Motor neuron (in vitro differentiated cells): ENCODE measurements at regions not wholly inside any gene's neighbourhood (a gene's known extent, or its start where the extent isn't known, plus 50 kb on each side); places are given as distances from the start of the nearest gene placed in this dataset.

Experiments
- ATAC-seq, 8 experiments: fragments of 200-7000 bp; cut with Tn5 transposase; replicated peaks in 6 of 8; 2 replicates each; pipeline ENCODE4 v1.8.0; 2021; ENCODE audit warnings: mild to moderate bottlenecking in 8 of 8, moderate library complexity in 8 of 8
- H3K27ac ChIP-seq, 2 donors: fragments of 250-450 bp; sonication (Bioruptor Pico); 2 replicates each; pipeline ENCODE4 v1.9.0; 2021; ENCODE audit warnings: antibody characterized with exemption in 2 of 2, mild to moderate bottlenecking in 2 of 2, moderate library complexity in 1 of 2
- H3K4me1 ChIP-seq, 2 donors: fragments of 250-450 bp; sonication (Bioruptor Pico); replicated peaks in 1 of 2; 2 replicates each; pipeline ENCODE4 v1.6.1; 2021; ENCODE audit warnings: antibody characterized with exemption in 2 of 2, mild to moderate bottlenecking in 2 of 2, moderate library complexity in 1 of 2
- H3K4me3 ChIP-seq, 5 donors: fragments of 250-450 bp; sonication (Bioruptor Pico); 2 replicates each; pipeline ENCODE4 v1.9.0; 2021; ENCODE audit warnings: antibody characterized with exemption in 5 of 5, mild to moderate bottlenecking in 5 of 5, moderate library complexity in 4 of 5
- WGBS, 10 experiments: fragments of 450-650 bp; shearing (Covaris generic); methylation state at CpG; one replicate each; pipeline ENCODE4 v1.0.0; 2022; 5-methylcytosine and 5-hydroxymethylcytosine counted together
- in situ Hi-C, 9 experiments: fragments of 400-800 bp; cut with MboI; loops; one replicate each; pipeline ENCODE4 v1.15.0; 2021; ENCODE audit warnings: low sequenced_read_pairs in 9 of 9, low pct_unique_long_range_greater_than_20kb in 2 of 9; ENCODE audit not compliant: unreplicated experiment in 9 of 9

- no peak overlapping the region for H3K27ac ChIP-seq
- 62 to 81% (median 80%) methylated on average over 2 to 6 of the region's 12 CpGs; no CpG with 5 or more reads in 5 of the 10 experiments for whole genome bisulfite sequencing, 10 experiments
- peaks cover 8 to 14% of the 10 kb centered on the region in 2 donors for H3K4me1 ChIP-seq
- H3K4me3 ChIP-seq, result no peak overlapping the region
- in situ Hi-C loops, result no loop called here
- no peak for ATAC-seq
Observed at GRCh38 chr10:131681656-131682055, 219.2 kb upstream of the PPP2R2D start.

GRCh38 chr10:131682271-131682962, 218.4 kb upstream of the PPP2R2D start:
- Histone ChIP-seq H3K27ac (no peak overlapping the region), H3K4me3 (no peak overlapping the region), H3K4me1 (peaks cover 9 to 12% of the 10 kb centered on the region in 2 donors)
- in situ Hi-C loops, result no loop called here
- ATAC-seq, result no peak
- 0 to 100% (median 70%) methylated on average over 1 to 8 of the region's 20 CpGs; no CpG with 5 or more reads in 1 of the 10 experiments for WGBS, 10 experiments

GRCh38 chr10:131683281-131683861, 217.4 kb upstream of the PPP2R2D start:
- H3K4me1 ChIP-seq, result peaks cover 6 to 8% of the 10 kb centered on the region in 2 donors
- whole genome bisulfite sequencing, 10 experiments, result 0 to 96% (median 84%) methylated on average over 1 to 8 of the region's 21 CpGs; no CpG with 5 or more reads in 4 of the 10 experiments
- in situ Hi-C loops, result no loop called here
- H3K27ac ChIP-seq, result no peak overlapping the region
- H3K4me3 ChIP-seq, result no peak overlapping the region
- ATAC-seq, result no peak

- no peak for ATAC-seq
- whole genome bisulfite sequencing, 10 experiments, result 59 to 100% (median 91%) methylated on average over 1 to 7 of the region's 12 CpGs; no CpG with 5 or more reads in 6 of the 10 experiments
- Histone ChIP-seq H3K4me3 (no peak overlapping the region), H3K4me1 (peaks cover 6 to 8% of the 10 kb centered on the region in 2 donors), H3K27ac (no peak overlapping the region)
- in situ Hi-C loops, result no loop called here
Observed at GRCh38 chr10:131683941-131684340, 216.9 kb upstream of the PPP2R2D start.

GRCh38 chr10:131685007-131685406, 215.8 kb upstream of the PPP2R2D start:
- Histone ChIP-seq H3K4me1 (peaks cover 8 to 10% of the 10 kb centered on the region in 2 donors), H3K27ac (no peak overlapping the region), H3K4me3 (no peak overlapping the region)
- WGBS, 10 experiments, result 0 to 78% (median 23%) methylated on average over 1 to 7 of the region's 7 CpGs; no CpG with 5 or more reads in 4 of the 10 experiments
- peak in 3 of 8 experiments; percentile 32 to 55 (median 38) for ATAC-seq
- in situ Hi-C loops, result no loop called here

- no peak overlapping the region for H3K4me3 ChIP-seq
- H3K27ac ChIP-seq, result no peak overlapping the region
- WGBS, 10 experiments, result 41 to 100% (median 91%) methylated on average over 1 to 4 of the region's 10 CpGs; no CpG with 5 or more reads in 6 of the 10 experiments
- in situ Hi-C loops, result no loop called here
- peaks cover 8 to 10% of the 10 kb centered on the region in 2 donors for H3K4me1 ChIP-seq
- no peak for ATAC-seq
Observed at GRCh38 chr10:131685576-131685975, 215.2 kb upstream of the PPP2R2D start.

- peak in 3 of 8 experiments; percentile 5 to 13 (median 11) for ATAC-seq
- H3K27ac ChIP-seq, result no peak overlapping the region
- H3K4me3 ChIP-seq, result no peak overlapping the region
- in situ Hi-C loops, result no loop called here
- peaks cover 10 to 11% of the 10 kb centered on the region in 2 donors for H3K4me1 ChIP-seq
- 0 to 78% (median 44%) methylated on average over 1 to 6 of the region's 17 CpGs; no CpG with 5 or more reads in 1 of the 10 experiments for WGBS, 10 experiments
Observed at GRCh38 chr10:131686781-131687420, 213.9 kb upstream of the PPP2R2D start.

GRCh38 chr10:131688304-131688703, 212.5 kb upstream of the PPP2R2D start:
- Histone ChIP-seq H3K4me3 (no peak overlapping the region), H3K27ac (no peak overlapping the region), H3K4me1 (peaks cover 10 to 11% of the 10 kb centered on the region in 2 donors)
- ATAC-seq, result no peak
- in situ Hi-C loops, result no loop called here
- WGBS, 10 experiments, result 86% methylated on average over 1 of the region's 1 CpG; no CpG with 5 or more reads in 9 of the 10 experiments

- in situ Hi-C loops, result no loop called here
- WGBS, 10 experiments, result 67 to 90% (median 78%) methylated on average over 2 to 4 of the region's 14 CpGs; no CpG with 5 or more reads in 7 of the 10 experiments
- Histone ChIP-seq H3K27ac (no peak overlapping the region), H3K4me1 (peaks cover 10 to 11% of the 10 kb centered on the region in 2 donors), H3K4me3 (no peak overlapping the region)
- no peak for ATAC-seq
Observed at GRCh38 chr10:131689016-131689415, 211.8 kb upstream of the PPP2R2D start.

GRCh38 chr10:131689486-131689885, 211.3 kb upstream of the PPP2R2D start:
- in situ Hi-C loops, result no loop called here
- no peak overlapping the region for H3K27ac ChIP-seq
- peak in 3 of 8 experiments; percentile 17 to 23 (median 18) for ATAC-seq
- H3K4me3 ChIP-seq, result no peak overlapping the region
- peaks cover 10 to 11% of the 10 kb centered on the region in 2 donors for H3K4me1 ChIP-seq
- 60 to 100% (median 93%) methylated on average over 3 to 19 of the region's 20 CpGs; no CpG with 5 or more reads in 3 of the 10 experiments for WGBS, 10 experiments

GRCh38 chr10:131689954-131690757, 210.7 kb upstream of the PPP2R2D start:
- no peak overlapping the region for H3K4me3 ChIP-seq
- H3K4me1 ChIP-seq, result peaks cover 8 to 10% of the 10 kb centered on the region in 2 donors
- in situ Hi-C loops, result no loop called here
- peak overlapping the region in 1 of 2 donors; percentile 36 for H3K27ac ChIP-seq
- WGBS, 10 experiments, result 39 to 85% (median 56%) methylated on average over 1 to 8 of the region's 15 CpGs; no CpG with 5 or more reads in 2 of the 10 experiments
- peak in 5 of 8 experiments; percentile 63 to 85 (median 77) for ATAC-seq

- in situ Hi-C loops, result no loop called here
- peak in 3 of 8 experiments; percentile 10 to 11 (median 10) for ATAC-seq
- Histone ChIP-seq H3K4me1 (peaks cover 8 to 10% of the 10 kb centered on the region in 2 donors), H3K4me3 (no peak overlapping the region), H3K27ac (peak overlapping the region in 1 of 2 donors; percentile 36)
- 0 to 100% (median 80%) methylated on average over 1 to 6 of the region's 14 CpGs; no CpG with 5 or more reads in 5 of the 10 experiments for WGBS, 10 experiments
Observed at GRCh38 chr10:131690805-131691239, 210.0 kb upstream of the PPP2R2D start.
